HG03571 (cell line): ENCODE measurements at regions not wholly inside any gene's neighbourhood (a gene's known extent, or its start where the extent isn't known, plus 50 kb on each side); places are given as distances from the start of the nearest gene placed in this dataset.

Experiments
- ATAC-seq: cut with Tn5 transposase; IDR thresholded peaks from one replicate; pipeline ENCODE4 v1.9.1; 2021; ENCODE audit not compliant: unreplicated experiment

GRCh38 chr18:23384778-23385736, 68.0 kb upstream of the RIOK3 start:
- ATAC-seq = no peak

DNA sequence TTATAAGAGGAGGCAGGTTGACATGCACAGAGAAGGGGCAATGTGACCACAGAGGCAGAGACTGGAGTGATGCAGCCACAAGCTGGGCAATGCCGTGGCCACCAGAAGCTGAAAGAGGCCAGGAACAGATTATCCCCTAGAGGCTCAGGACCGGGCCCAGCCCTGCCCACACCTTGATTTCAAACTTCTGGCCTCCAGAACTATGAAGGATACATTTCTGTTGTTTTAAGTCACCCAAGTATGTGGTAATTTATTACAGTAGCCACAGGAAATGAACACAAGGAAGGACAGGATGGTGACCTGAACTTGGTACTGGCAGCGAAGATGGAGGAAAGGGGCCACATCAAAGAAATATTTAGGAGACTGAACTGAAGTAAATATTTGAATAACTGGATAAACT, 66.8 kb upstream of the RIOK3 start:
- no peak for ATAC-seq

DNA sequence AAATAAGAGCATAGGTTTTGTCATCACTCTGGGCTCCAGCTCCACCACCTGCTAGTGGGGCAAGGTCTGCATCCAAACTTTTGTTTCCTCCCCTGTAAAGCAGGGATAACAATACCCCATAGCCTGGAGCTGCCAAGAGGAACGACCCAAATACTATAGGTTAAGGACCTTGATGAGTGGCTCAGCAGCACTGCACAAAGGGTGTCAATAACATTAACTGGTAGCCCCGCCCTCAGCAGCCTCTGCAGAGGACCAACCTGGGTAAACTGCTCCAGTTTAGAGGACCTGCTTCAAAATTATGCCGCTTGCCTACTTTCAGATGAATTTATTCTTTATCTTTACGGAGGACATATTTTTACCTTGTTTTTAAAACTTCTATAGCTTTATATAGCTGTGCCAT, 65.8 kb upstream of the RIOK3 start:
- no peak for ATAC-seq

GRCh38 chr18:23388357-23388756, 64.7 kb upstream of the RIOK3 start:
- no peak for ATAC-seq

DNA sequence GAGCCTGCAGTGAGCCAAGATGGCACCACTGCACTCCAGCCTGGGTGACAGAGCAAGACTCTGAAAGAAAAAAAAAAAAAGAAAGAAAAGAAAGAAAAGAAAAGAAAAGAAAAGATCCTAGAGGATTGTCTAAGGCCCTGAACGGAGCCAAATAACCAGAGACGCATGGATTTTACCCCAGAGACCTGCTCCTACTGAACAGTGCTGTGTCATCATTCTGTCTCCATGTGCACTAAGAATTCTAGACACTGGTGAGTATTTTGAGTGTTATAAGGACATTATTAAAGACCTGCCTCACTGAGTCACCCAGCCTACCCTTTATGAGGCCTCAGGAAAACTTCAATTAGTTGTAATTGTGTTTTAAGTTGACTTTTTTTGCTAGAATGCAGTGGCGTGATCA, 61.9 kb upstream of the RIOK3 start:
- no peak for ATAC-seq

- no peak for ATAC-seq
Measured at GRCh38 chr18:23397907-23398306, 55.2 kb upstream of the RIOK3 start.

DNA sequence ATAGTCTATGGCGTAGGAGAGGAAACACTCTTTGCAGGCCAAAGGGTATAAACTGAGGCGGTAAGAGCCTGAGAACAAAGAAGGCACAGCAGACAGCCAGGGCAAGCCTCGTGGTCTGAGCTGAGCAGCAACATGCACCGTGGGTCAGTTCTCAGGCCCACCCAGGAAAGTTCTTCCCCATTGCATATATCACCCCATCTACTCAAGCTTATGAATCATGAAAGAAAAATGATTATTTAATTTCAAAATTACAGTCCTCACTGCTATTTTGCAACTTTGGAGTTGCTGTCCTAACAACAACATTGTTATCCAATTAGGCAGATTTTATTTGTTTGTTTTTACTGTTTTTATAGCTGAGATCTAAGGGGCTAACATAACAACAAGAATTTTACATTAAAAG, 54.7 kb upstream of the RIOK3 start:
- ATAC-seq = no peak

- ATAC-seq = no peak
Measured at GRCh38 chr18:23399067-23399466, 54.0 kb upstream of the RIOK3 start.

GRCh38 chr18:23400918-23401317, 52.2 kb upstream of the RIOK3 start:
- no peak for ATAC-seq

DNA sequence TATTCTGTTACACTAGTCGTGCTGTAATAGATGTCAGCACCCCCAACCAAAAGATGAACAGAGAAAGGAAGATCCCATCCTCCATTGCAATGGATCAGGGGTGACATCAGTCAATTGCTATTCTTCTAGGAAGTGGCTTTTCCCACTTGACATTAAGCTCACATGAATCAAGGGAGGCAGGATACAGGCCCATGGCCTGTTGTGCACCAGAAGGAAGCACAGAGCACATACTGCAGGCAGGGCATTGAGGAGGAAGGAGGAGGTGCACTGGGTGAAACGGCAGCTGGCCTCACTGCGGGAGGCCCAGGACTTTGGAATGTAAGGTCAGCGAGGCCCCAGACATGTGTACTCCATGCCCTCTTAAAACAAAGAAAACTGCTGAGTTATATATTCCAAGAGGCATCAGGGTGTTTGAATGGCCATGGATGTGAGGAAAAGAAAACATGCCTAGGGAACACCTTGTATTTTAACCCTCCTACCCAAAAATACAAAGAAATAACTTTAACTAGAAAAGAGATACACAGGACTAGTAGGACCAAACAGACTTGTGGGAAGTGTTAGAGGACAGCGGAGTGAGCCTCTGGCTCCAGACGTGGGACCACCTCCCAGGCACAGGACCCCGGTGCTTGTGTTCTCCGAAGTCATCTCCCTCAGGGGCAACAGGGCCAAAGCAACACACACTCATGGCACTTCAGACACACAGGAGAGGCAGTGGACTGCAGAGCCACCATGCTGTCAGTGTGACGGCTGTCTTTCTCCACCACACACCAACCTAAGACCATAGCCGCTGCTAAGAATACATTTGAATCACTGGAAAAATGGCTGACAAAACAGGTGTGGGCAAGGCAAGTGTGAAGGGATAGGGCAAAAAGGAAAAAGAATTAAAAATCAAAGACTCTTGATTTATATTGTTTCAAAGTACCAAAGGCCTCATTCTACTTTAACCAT, 51.4 kb upstream of the RIOK3 start:
- no peak for ATAC-seq
